ENCODE measurements at regions not wholly inside any gene's neighbourhood (a gene's known extent, or its start where the extent isn't known, plus 50 kb on each side); places are given as distances from the start of the nearest gene placed in this dataset.

GRCh38 chr20:40313730-40314129 is 375.3 kb downstream of the MAFB start:
- Mint-ChIP-seq H3K27me3 (peaks cover 3 to 19% of the 10 kb centered on the region in 2 donors), H3K4me3 (no peak overlapping the region), H3K4me1 (ENCODE audit: low read depth in 2 of 2) (no peaks in the 10 kb centered on the region), H3K27ac (no peak overlapping the region), H3K36me3 (no peaks in the 10 kb centered on the region), H3K9me3 (no peaks in the 10 kb centered on the region)
- no peak for ATAC-seq
- no peak for DNase-seq (ENCODE audit: low spot score)

GRCh38 chr20:40309731-40310130 is 379.3 kb downstream of the MAFB start:
- ATAC-seq (no peak), DNase-seq (ENCODE audit: low spot score) (no peak)
- H3K36me3 Mint-ChIP-seq, result no peaks in the 10 kb centered on the region
- no peak overlapping the region for H3K4me3 Mint-ChIP-seq
- H3K4me1 Mint-ChIP-seq (ENCODE audit: low read depth in 2 of 2), result no peaks in the 10 kb centered on the region
- no peak overlapping the region for H3K27ac Mint-ChIP-seq
- H3K9me3 Mint-ChIP-seq, result no peaks in the 10 kb centered on the region
- peaks cover 0 to 19% of the 10 kb centered on the region in 2 donors for H3K27me3 Mint-ChIP-seq

GRCh38 chr20:40307997-40308396 is 381.0 kb downstream of the MAFB start:
- Mint-ChIP-seq H3K4me3 (no peak overlapping the region), H3K9me3 (no peaks in the 10 kb centered on the region), H3K27me3 (peaks cover 5 to 27% of the 10 kb centered on the region in 2 donors), H3K4me1 (ENCODE audit: low read depth in 2 of 2) (no peaks in the 10 kb centered on the region), H3K27ac (no peak overlapping the region), H3K36me3 (no peaks in the 10 kb centered on the region)
- no peak for ATAC-seq
- DNase-seq (ENCODE audit: low spot score), result no peak

GRCh38 chr20:40307268-40307667 is 381.8 kb downstream of the MAFB start:
- ATAC-seq, result no peak

DNA sequence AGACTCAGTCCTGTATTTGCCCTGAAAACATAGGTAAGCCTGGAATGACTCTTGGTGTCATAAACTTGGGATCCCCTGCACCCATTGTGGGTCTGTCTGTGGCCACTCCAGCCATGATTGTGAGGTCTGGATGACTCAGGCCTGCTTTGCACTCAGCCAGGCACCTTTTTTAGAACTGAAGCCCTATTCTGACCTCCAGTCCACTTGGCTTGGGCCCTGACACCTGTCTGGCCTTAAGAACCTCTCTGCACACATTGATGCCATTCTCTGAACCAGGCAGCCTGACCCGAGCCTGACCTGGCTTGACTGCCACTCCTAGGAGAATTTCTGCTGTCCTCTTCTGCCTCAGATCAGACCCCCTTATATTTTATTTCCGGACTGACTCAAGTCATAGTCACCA is 383.7 kb downstream of the MAFB start:
- H3K4me1 Mint-ChIP-seq (ENCODE audit: low read depth in 2 of 2), result no peaks in the 10 kb centered on the region
- no peak for DNase-seq (ENCODE audit: low spot score)
- no peak overlapping the region for H3K27ac Mint-ChIP-seq
- no peak for ATAC-seq
- no peak overlapping the region for H3K4me3 Mint-ChIP-seq
- H3K36me3 Mint-ChIP-seq, result no peaks in the 10 kb centered on the region
- H3K27me3 Mint-ChIP-seq, result peaks cover 11 to 25% of the 10 kb centered on the region in 2 donors
- H3K9me3 Mint-ChIP-seq, result no peaks in the 10 kb centered on the region

More at GRCh38 chr20:40307268-40307667, 381.8 kb downstream of the MAFB start:
- no peak overlapping the region for H3K4me3 Mint-ChIP-seq
- DNase-seq (ENCODE audit: low spot score), result no peak
- no peaks in the 10 kb centered on the region for H3K9me3 Mint-ChIP-seq
- no peaks in the 10 kb centered on the region for H3K4me1 Mint-ChIP-seq (ENCODE audit: low read depth in 2 of 2)
- H3K36me3 Mint-ChIP-seq, result no peaks in the 10 kb centered on the region
- peaks cover 5 to 24% of the 10 kb centered on the region in 2 donors for H3K27me3 Mint-ChIP-seq
- no peak overlapping the region for H3K27ac Mint-ChIP-seq

DNA sequence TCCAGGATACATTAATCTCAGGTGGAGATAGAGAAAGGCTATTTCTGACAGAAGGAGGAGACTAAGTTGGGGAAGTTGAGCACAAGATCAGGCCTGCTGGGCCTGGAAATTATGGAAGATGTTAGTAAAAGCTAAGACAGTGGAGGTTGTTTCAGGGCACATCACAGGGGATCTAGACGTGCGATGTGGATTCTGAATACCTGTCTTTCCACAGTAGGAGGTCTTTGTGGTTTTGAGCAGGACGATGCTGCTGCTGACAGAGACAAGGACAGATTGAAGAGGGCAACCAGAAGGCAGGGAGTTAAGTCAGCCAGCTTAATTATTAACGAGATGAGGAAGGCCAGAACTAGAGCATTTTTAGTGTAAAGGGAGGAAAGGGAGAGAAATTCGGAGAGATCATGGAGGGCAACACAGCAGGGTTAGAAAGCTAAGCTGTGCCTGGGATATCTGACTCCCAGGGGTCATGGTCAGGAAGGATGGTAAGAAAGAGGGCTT is 384.9 kb downstream of the MAFB start:
- H3K9me3 Mint-ChIP-seq, result no peaks in the 10 kb centered on the region
- peaks cover 16 to 25% of the 10 kb centered on the region in 2 donors for H3K27me3 Mint-ChIP-seq
- no peak overlapping the region for H3K27ac Mint-ChIP-seq
- H3K36me3 Mint-ChIP-seq, result no peaks in the 10 kb centered on the region
- DNase-seq (ENCODE audit: low spot score), result no peak
- H3K4me1 Mint-ChIP-seq (ENCODE audit: low read depth in 2 of 2), result no peaks in the 10 kb centered on the region
- H3K4me3 Mint-ChIP-seq, result no peak overlapping the region
- ATAC-seq, result no peak

DNA sequence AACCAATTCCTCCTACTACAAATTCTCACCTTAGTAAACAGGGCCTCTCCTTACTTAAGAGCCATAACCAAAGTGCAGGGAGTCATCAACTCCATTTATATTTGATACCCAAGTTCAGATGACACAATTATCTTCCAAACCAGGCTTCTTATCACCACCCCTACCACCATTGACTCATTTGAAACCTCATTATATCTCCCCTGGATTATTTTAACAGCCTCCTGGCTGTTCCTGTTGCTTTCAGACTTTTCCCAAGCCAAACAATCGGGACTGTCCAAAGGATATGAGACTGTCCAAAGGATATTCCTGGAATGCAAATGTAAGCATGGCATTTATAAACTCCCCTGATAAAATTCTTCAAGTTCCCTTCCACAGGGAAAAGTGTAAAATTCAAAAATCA is 394.3 kb downstream of the MAFB start:
- no peak overlapping the region for H3K27ac Mint-ChIP-seq
- H3K36me3 Mint-ChIP-seq, result no peaks in the 10 kb centered on the region
- peaks cover 9 to 14% of the 10 kb centered on the region in 2 donors for H3K27me3 Mint-ChIP-seq
- H3K4me3 Mint-ChIP-seq, result no peak overlapping the region
- DNase-seq (ENCODE audit: low spot score) (no peak), ATAC-seq (no peak)
- no peaks in the 10 kb centered on the region for H3K9me3 Mint-ChIP-seq
- no peaks in the 10 kb centered on the region for H3K4me1 Mint-ChIP-seq (ENCODE audit: low read depth in 2 of 2)

- no peak for DNase-seq (ENCODE audit: low spot score)
- ATAC-seq, result no peak
- peaks cover 3 to 14% of the 10 kb centered on the region in 2 donors for H3K27me3 Mint-ChIP-seq
- no peaks in the 10 kb centered on the region for H3K36me3 Mint-ChIP-seq
- no peak overlapping the region for H3K27ac Mint-ChIP-seq
- H3K4me3 Mint-ChIP-seq, result no peak overlapping the region
- H3K4me1 Mint-ChIP-seq (ENCODE audit: low read depth in 2 of 2), result no peaks in the 10 kb centered on the region
- no peaks in the 10 kb centered on the region for H3K9me3 Mint-ChIP-seq
These were observed 394.9 kb downstream of the MAFB start for GRCh38 chr20:40294175-40294574.

DNA sequence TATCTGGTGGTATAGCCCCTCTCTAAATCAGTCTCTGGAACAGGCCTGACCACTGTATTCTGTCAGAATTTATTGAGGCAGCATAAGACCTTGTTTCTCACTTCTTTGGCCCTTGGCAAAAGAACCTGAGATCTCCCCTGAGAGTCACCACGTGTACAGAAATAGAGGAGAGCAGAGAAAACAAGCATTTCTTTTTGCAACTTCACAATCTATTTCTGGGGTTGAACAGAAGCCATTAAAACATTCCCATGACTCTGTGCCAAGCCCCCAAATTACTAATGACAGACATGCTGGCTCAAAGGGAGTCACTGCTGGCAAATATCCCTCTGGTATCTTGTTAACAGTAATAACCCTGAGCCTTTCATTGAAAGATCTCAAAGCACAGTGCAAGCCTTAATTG is 395.3 kb downstream of the MAFB start:
- ATAC-seq (no peak), DNase-seq (ENCODE audit: low spot score) (no peak)
- no peaks in the 10 kb centered on the region for H3K36me3 Mint-ChIP-seq
- no peak overlapping the region for H3K27ac Mint-ChIP-seq
- peaks cover 3 to 14% of the 10 kb centered on the region in 2 donors for H3K27me3 Mint-ChIP-seq
- no peaks in the 10 kb centered on the region for H3K9me3 Mint-ChIP-seq
- no peaks in the 10 kb centered on the region for H3K4me1 Mint-ChIP-seq (ENCODE audit: low read depth in 2 of 2)
- no peak overlapping the region for H3K4me3 Mint-ChIP-seq

DNA sequence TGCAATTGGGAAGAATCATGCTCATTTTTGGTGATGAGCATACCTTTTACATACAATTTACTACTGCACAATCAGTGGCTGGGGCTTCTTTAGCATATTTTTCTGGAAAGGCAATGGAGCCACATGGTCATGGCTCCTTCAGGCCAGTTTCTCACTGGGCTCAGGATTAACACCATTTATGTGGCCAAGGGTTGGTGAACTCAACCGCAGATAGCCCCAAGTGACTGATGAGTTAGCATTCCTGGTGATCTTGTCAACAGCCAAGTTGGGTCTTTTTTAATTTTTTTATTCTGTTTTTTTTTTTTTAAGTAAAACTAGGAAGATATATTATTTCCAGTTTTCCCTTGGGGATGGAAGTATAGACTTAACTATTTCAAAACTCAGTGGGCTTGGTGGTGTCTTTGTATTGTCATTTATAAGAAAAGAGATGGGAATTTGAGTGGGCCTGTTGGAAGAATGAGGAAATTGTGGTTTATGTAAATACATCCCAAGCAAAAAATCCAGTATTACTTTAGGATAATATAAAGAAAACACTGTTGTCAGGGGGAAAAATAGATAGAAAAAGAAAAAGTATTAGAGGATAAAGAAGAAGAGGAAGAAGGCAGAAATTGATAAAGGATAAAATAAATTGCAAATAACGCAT is 397.4 kb downstream of the MAFB start:
- Mint-ChIP-seq H3K36me3 (no peaks in the 10 kb centered on the region), H3K27me3 (peaks cover 3 to 14% of the 10 kb centered on the region in 2 donors), H3K9me3 (no peaks in the 10 kb centered on the region), H3K4me3 (no peak overlapping the region), H3K4me1 (ENCODE audit: low read depth in 2 of 2) (no peaks in the 10 kb centered on the region), H3K27ac (no peak overlapping the region)
- DNase-seq (ENCODE audit: low spot score), result no peak
- no peak for ATAC-seq

GRCh38 chr20:40287683-40288082 is 401.4 kb downstream of the MAFB start:
- no peaks in the 10 kb centered on the region for H3K36me3 Mint-ChIP-seq
- no peak overlapping the region for H3K27ac Mint-ChIP-seq
- no peaks in the 10 kb centered on the region for H3K4me1 Mint-ChIP-seq (ENCODE audit: low read depth in 2 of 2)
- H3K9me3 Mint-ChIP-seq, result no peaks in the 10 kb centered on the region
- H3K27me3 Mint-ChIP-seq, result peaks cover 0 to 2% of the 10 kb centered on the region in 2 donors
- no peak for ATAC-seq
- no peak for DNase-seq (ENCODE audit: low spot score)
- H3K4me3 Mint-ChIP-seq, result no peak overlapping the region

DNA sequence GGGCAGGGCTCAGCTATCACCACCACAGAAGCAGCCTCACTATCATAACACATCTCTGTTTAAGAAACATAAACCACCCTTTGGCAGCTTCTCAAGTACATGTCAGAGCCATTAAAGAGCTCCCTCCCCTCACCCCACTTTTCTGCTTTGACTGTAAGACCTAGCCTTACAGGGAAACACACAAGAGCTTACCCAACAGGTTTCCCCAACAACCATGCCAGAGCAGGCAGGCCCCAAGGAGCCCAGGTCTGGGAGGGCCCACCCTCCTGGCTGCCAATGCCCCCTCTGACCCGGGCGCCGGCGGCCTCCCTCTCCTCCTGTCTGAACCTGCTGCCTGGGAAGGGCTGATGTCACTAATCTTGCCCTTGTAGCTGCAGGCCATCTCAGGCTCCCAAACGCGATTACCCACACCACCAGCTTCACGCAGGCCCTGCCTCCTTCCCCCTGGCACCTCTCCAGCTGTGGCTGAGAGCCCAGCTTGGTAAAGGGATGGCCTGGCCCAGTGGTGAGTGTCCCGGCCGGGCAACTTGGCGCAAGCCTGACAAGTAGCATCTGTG is 402.0 kb downstream of the MAFB start:
- Mint-ChIP-seq H3K27me3 (peaks cover 0 to 2% of the 10 kb centered on the region in 2 donors), H3K9me3 (no peaks in the 10 kb centered on the region), H3K27ac (no peak overlapping the region), H3K4me1 (ENCODE audit: low read depth in 2 of 2) (no peaks in the 10 kb centered on the region), H3K36me3 (no peaks in the 10 kb centered on the region), H3K4me3 (no peak overlapping the region)
- ATAC-seq (no peak), DNase-seq (ENCODE audit: low spot score) (no peak)

- Mint-ChIP-seq H3K27me3 (peaks cover 6 to 7% of the 10 kb centered on the region in 2 donors), H3K27ac (no peak overlapping the region), H3K4me1 (ENCODE audit: low read depth in 2 of 2) (no peaks in the 10 kb centered on the region), H3K9me3 (no peaks in the 10 kb centered on the region), H3K36me3 (no peaks in the 10 kb centered on the region), H3K4me3 (no peak overlapping the region)
- DNase-seq (ENCODE audit: low spot score) (no peak), ATAC-seq (no peak)
These were observed 404.4 kb downstream of the MAFB start for GRCh38 chr20:40284611-40285010.

DNA sequence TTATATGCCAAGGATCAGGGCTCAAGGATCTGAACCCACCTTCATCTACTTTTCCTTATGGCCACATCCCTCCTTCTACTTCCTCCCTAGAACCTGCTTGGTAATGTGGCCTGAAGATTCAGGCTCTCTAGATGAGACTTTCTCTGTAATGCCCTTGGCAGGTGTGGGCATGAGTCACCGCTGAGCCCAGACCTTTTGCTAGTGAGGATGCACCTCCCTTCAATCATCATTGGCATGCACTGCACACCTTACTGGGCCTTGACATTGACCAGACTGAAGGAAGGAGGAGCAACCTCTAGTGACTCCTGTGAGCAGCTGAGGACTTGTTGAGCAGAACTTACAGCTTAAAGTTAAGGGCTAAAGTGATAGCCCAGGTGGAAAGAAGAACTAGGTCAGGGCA is 405.3 kb downstream of the MAFB start:
- no peaks in the 10 kb centered on the region for H3K4me1 Mint-ChIP-seq (ENCODE audit: low read depth in 2 of 2)
- no peak overlapping the region for H3K27ac Mint-ChIP-seq
- H3K27me3 Mint-ChIP-seq, result peaks cover 6 to 7% of the 10 kb centered on the region in 2 donors
- ATAC-seq, result no peak
- H3K36me3 Mint-ChIP-seq, result no peaks in the 10 kb centered on the region
- DNase-seq (ENCODE audit: low spot score), result no peak
- peaks cover 2% of the 10 kb centered on the region for H3K9me3 Mint-ChIP-seq
- no peak overlapping the region for H3K4me3 Mint-ChIP-seq

GRCh38 chr20:40282941-40283340 is 406.1 kb downstream of the MAFB start:
- H3K9me3 Mint-ChIP-seq, result peaks cover 2% of the 10 kb centered on the region
- H3K27ac Mint-ChIP-seq, result no peak overlapping the region
- H3K4me1 Mint-ChIP-seq (ENCODE audit: low read depth in 2 of 2), result no peaks in the 10 kb centered on the region
- no peak for DNase-seq (ENCODE audit: low spot score)
- no peak for ATAC-seq
- H3K4me3 Mint-ChIP-seq, result no peak overlapping the region
- H3K27me3 Mint-ChIP-seq, result peaks cover 6 to 7% of the 10 kb centered on the region in 2 donors
- no peaks in the 10 kb centered on the region for H3K36me3 Mint-ChIP-seq

All from natural killer cell treated with Interleukin-12 subunit alpha and Interleukin-12 subunit beta and Interleukin-15 and Interleukin-18, amount 100 ng/mL, for 72 hours (primary cell).